HUDEP-2 (cell line): ENCODE measurements at regions not wholly inside any gene's neighbourhood (a gene's known extent, or its start where the extent isn't known, plus 50 kb on each side); places are given as distances from the start of the nearest gene placed in this dataset.

Experiments
- DNase-seq, 76 experiments: peaks; one replicate each; lab custom pipeline; 2025; ENCODE audit not compliant: unreplicated experiment in 76 of 76; lab: John Stamatoyannopoulos, UW

GRCh38 chr16:80200079-80200478, 340.7 kb upstream of the DYNLRB2 start:
- DNase-seq: no peak

GRCh38 chr16:80199614-80200013, 341.2 kb upstream of the DYNLRB2 start:
- DNase-seq: no peak

DNA sequence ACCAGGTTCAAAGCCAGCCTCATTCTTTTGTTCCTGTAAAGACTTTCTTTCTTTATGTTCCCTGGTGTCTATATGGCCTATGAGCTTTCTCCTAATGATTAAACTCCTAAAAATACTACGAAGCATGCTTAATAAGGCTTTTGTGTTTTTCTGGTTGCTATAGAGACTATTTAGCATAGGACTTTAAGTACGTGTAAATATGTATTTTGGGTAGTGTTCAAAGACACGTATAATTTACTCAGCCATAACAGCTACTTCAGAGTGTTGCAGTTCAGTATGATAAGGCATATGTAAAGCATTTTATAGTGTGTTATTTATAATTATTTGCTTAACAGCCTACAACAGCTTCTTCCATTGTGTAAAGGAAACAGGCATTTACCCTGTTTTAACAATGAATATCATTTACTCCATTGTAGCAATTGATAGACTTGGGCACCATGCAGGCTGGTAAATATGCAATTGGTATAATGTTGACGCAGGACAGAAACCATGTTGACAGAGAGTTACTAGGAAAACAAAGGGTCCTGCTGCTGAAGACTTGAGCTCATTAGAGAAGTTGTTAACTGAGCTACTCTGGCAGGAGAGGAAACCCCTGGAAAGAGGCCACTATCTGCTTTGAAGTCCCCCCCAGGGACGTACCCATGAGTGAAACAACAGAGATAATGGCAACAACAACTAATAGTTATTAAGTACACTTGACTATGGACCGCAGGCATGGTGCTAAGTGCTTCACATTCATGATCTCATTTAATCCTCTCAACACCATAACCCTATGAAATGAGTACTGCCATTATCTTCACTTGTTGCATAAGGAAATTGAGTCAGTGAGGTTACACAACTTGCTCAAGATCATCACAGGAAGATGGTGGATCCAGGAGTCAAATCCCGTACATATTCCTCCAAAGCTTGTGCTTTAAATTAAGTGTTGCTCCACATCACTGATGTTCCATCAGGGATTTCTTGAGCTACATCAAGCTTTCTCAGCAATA, 342.2 kb upstream of the DYNLRB2 start:
- DNase-seq: no peak

DNA sequence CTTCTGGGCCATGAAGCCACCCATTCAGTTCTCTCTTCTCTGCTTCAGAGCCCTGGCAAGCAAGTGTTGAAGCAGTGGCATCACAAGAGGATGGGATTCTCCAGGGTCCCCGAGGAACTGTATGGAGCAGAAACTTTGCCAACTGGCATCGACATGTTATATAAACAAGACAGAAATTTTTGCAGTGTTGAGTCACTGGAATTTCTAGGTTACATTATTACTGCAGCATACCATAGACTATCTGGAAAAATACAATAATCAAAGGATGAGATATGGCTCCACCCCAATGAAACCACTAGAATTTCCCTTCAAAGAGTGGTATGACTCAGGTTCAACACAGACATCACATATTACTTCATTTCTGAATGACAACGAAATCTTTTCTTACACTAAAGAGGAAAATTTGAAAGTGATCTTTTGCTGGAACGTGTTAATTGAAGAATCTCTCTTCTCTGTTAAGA, 343.0 kb upstream of the DYNLRB2 start:
- no peak for DNase-seq

- DNase-seq: no peak
Observed at GRCh38 chr16:80191928-80192327, 348.9 kb upstream of the DYNLRB2 start.

DNA sequence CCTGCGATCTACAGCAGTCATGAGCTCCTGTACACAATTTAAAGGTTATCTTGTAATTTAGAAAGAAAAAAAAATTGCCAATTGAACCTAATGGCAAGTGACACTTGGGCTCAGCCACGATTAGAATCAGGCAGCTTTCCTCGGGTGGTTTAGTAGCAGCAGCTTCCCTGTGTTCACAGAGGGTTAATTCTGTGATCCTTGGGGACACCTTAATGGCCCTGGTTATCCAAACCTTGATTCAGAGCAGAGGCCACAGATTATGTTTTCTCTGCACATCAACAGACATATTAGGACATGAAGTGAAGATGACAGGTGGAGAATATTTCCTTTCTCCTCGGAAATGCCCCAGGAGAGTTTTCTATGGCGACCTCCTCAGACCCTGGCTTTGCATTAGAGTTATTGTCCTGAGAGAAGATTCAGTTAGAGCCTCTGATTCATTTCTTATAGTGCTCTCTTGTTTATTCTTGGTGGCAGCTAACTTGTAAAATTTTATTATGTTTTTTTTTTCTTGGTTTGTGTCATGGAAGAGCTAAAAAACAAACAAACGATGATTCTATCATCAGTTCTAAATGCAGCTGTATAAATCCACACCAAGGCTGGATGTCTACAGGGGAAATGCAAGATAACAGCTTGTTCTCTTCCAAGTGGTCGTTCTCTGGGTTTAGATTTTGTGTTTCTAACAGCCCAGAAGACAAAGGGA, 351.2 kb upstream of the DYNLRB2 start:
- DNase-seq: no peak

DNA sequence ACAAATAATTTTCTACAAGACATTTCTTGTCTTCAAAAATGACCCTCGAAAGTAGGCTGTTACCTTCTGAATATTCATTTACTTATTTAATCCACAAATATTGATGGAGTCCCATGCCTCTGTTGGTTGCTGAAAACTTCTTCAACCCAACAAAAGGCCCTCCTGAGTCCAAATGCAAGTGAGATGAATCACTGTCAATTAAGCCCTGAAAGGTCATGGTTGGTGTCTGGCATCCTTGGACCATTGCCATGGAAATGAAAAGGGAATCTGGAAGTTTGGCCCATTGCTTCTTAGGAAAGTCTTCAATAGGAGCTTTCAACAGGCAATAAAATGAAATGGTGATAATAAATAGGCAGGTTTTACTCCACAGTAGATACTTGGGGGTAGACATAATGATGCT, 364.7 kb upstream of the DYNLRB2 start:
- no peak for DNase-seq

- no peak for DNase-seq
Observed at GRCh38 chr16:80175011-80175410, 365.8 kb upstream of the DYNLRB2 start.

DNA sequence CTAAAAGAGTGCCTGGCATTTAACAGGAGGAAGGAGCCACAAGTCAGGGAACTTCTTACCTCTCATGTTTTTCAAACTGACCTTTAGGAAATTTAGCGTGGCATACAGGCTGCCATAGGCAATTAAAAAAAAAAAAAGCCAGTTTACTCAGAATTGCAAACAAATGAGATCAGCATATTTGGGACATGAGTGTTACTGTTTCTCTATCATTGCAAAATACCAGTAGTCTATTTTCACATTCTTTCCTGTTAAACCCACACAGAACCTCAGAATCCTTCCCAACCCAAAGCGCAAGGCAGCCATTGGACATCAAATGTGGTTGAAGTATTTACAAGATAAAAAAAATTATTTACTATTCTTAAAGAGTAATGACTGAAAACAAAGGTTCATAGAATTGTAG, 366.4 kb upstream of the DYNLRB2 start:
- no peak for DNase-seq

GRCh38 chr16:80171746-80172145, 369.0 kb upstream of the DYNLRB2 start:
- no peak for DNase-seq

- no peak for DNase-seq
Observed at GRCh38 chr16:80171199-80171598, 369.6 kb upstream of the DYNLRB2 start.

- DNase-seq: no peak
Observed at GRCh38 chr16:80167657-80168390, 373.0 kb upstream of the DYNLRB2 start.

DNA sequence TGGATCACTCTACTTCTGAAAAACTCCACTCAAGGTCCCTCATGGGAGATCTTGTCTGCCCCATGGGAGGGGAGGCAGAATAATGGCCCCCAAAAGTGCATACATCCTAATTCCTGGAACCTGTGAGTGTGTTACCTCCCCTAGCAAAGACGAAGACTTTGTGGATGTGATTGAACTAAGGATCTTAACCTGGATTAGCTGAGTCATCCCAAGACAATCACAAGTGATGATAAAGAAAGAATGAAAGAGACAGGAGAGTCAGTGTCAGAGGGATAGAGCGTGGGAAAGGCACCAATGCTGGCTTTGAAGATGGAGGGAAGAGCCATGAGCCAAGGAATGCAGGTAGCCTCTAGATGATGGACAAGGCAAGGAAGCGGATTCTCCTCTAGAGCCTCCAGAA, 374.7 kb upstream of the DYNLRB2 start:
- no peak for DNase-seq

DNA sequence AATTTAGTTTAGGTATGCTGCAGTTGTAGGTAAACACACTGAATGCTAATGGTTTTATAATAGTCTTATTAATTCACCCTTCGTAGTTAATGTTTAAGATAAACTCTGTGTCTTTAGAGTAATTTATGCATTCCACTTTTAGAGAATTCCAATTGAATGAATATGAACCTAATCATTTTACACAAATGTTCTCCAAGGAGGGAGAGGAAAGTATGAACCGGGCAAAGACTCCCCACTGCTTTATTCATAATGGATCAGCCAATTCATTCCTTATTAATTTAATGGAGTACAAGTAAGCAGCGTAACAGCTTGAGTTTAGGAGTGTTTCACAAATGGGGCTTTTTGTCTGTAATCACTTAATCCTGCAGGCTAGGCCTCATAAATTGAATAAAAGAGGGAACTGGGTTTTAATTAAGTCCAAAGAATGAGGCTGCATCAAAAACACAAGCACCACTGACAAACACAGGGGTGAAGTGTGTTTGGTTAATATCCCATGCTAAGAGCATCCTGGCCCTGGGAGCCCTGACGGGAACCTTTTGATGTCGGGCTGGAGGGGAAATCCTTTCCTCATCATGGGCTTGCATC, 375.7 kb upstream of the DYNLRB2 start:
- DNase-seq: no peak

GRCh38 chr16:80163339-80163738, 377.5 kb upstream of the DYNLRB2 start:
- no peak for DNase-seq

GRCh38 chr16:80161799-80162739, 378.7 kb upstream of the DYNLRB2 start:
- DNase-seq: no peak

GRCh38 chr16:80158766-80159165, 382.0 kb upstream of the DYNLRB2 start:
- no peak for DNase-seq

- no peak for DNase-seq
Observed at GRCh38 chr16:80151722-80152111, 389.1 kb upstream of the DYNLRB2 start.

DNA sequence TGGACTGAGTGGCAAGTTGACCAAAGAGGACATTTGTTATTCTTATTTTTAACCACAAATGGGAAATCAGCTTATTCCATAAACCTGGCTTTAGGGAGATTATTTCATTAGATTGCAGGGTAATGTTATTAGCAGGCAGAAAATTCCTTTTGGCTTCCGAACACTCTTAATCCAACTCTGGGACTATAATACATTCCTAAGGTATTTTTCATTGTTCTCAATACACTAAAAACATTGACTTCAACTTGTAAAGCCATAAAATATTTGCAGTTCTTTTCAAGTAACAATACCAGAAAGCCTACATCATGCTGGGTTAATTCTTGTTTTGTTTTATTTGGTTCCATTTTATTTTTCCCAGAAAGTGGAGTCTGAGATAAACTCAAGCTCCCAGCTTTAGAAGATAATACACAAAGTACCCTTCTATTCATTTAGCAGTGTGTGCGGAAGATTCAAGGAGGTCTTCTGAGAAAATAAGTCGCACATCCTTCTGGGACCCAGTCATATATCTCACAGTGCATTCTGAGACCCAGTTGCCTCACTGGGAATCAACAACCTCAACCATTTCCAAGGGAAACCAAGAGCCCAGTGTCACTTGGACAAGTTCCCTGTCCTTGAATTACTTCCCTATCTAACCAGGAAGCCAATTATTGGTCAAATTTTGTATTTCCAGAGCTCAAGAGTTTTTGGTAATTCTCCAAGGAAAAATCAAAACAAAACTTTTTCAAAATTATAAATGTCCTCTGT, 389.6 kb upstream of the DYNLRB2 start:
- DNase-seq: no peak
